ENCODE measurements at regions not wholly inside any gene's neighbourhood (a gene's known extent, or its start where the extent isn't known, plus 50 kb on each side); places are given as distances from the start of the nearest gene placed in this dataset.

- TF ChIP-seq CTCF (IDR thresholded peaks at IDR 0.05 in 2 of 3, conservative IDR thresholded peaks at IDR 0.05 in 1 of 3; ENCODE audit: control insufficient read depth in 2 of 3, extremely low read depth in 1 of 3, insufficient read depth in 1 of 3, low read depth in 3 of 3, low read length in 3 of 3) (no peak), ZZZ3 (IDR thresholded peaks at IDR 0.05; ENCODE audit: control insufficient read depth, insufficient read length, low read depth) (no peak), CREM (IDR thresholded peaks at IDR 0.05; ENCODE audit: low read depth) (no peak), PRDM15 (CRISPR knock-in tag; IDR thresholded peaks at IDR 0.05) (no peak), MYC (IDR thresholded peaks at IDR 0.05; ENCODE audit: insufficient read depth, insufficient read length, insufficient replicate concordance, low read length, severe bottlenecking) (no peak), CREB1 (IDR thresholded peaks at IDR 0.05; ENCODE audit: low read depth) (no peak), RFX5 (IDR thresholded peaks at IDR 0.05; ENCODE audit: low read depth, low read length) (no peak), ZNF384 (IDR thresholded peaks at IDR 0.05; ENCODE audit: borderline replicate concordance, low read depth, low read length) (no peak), KDM1A (IDR thresholded peaks at IDR 0.05; ENCODE audit: borderline replicate concordance) (no peak)
These were observed 276.3 kb downstream of the HNRNPD start for GRCh38 chr4:82097504-82097903.

All from GM12878 (cell line).